OCI-LY3 (cell line): ENCODE measurements at regions not wholly inside any gene's neighbourhood (a gene's known extent, or its start where the extent isn't known, plus 50 kb on each side); places are given as distances from the start of the nearest gene placed in this dataset.

ENCODE experiments used
- H2AFZ ChIP-seq: fragments of 200-600, 300-600 bp; shearing (Covaris generic); 2 replicates; pipeline ENCODE4 v1.6.0; 2014; ENCODE audit warnings: antibody characterized with exemption, low read depth, low read length
- H3K27ac ChIP-seq: fragments of 200-600, 300-600 bp; sonication (generic); 2 replicates; pipeline ENCODE4 v1.5.1; 2014; ENCODE audit warnings: mild to moderate bottlenecking, low read length, moderate library complexity, mixed read lengths
- H3K27me3 ChIP-seq: fragments of 200-600, 300-600 bp; sonication (generic); 2 replicates; pipeline ENCODE4 v1.6.1; 2014; ENCODE audit warnings: low read depth, low read length, mixed read lengths
- H3K36me3 ChIP-seq: fragments of 200-600, 300-600 bp; sonication (generic); replicated peaks from 2 replicates; pipeline ENCODE3; 2014; ENCODE audit warnings: low read depth, low read length, mixed read lengths
- H3K4me1 ChIP-seq: fragments of 300-600, 200-600 bp; sonication (generic); 2 replicates; pipeline ENCODE4 v1.6.1; 2014; ENCODE audit warnings: low read length, mixed read lengths
- H3K4me2 ChIP-seq: fragments of 200-600, 300-600 bp; sonication (generic); 2 replicates; pipeline ENCODE4 v1.6.1; 2014; ENCODE audit warnings: low read length, mixed read lengths
- H3K4me3 ChIP-seq: fragments of 300-600, 200-600 bp; sonication (generic); 2 replicates; pipeline ENCODE4 v1.5.1; 2014; ENCODE audit warnings: antibody characterized with exemption, mild to moderate bottlenecking, low read length, moderate library complexity
- H3K79me2 ChIP-seq: fragments of 300-600, 200-600 bp; shearing (Covaris generic); 2 replicates; pipeline ENCODE4 v1.6.1; 2014; ENCODE audit warnings: mild to moderate bottlenecking, low read length, mixed read lengths
- H3K9ac ChIP-seq: fragments of 300-600, 200-600 bp; shearing (Covaris generic); 2 replicates; pipeline ENCODE4 v1.6.0; 2014; ENCODE audit warnings: mild to moderate bottlenecking, low read length, moderate library complexity
- H3K9me3 ChIP-seq: fragments of 200-600, 300-600 bp; shearing (Covaris generic); 2 replicates; pipeline ENCODE4 v1.6.1; 2014; ENCODE audit warnings: low read length, mixed read lengths; ENCODE audit not compliant: insufficient read depth
- H4K20me1 ChIP-seq: fragments of 200-600, 300-600 bp; sonication (generic); 2 replicates; pipeline ENCODE4 v1.6.1; 2016; ENCODE audit warnings: low read length, mixed read lengths; ENCODE audit not compliant: insufficient read depth
- EZH2phosphoT487 ChIP-seq: fragments of 200-600 bp; shearing (Covaris generic); IDR thresholded peaks from 2 replicates; pipeline ENCODE4 v1.6.1; 2018; ENCODE audit warnings: antibody characterized with exemption, mixed run types, low read depth
- TF ChIP-seq, protein P1 (sequence below): fragments of 200-600, 300-600 bp; sonication (generic); IDR thresholded peaks from 2 replicates; pipeline ENCODE4 v1.5.1; 2014; ENCODE audit warnings: antibody characterized with exemption, low read length, low read depth

DNA sequence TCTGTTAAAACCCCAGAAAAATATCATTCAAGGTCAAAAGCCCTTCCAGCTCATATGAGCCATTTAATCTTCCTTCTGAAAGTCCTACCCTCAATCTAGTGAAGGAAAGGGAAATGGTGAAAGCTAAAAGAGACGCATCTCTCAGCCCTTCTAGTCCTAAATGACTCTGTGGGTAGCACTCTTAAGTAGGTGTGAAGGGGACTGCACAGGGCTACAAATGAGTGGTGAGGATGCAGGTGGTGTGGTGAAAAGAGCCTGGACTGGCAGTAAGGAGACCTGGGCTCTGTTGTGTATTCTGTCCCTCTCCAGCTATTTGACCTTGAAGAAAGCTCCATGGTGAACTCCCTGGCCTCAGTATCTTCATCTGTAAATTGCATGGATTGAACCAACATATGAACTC, 671.8 kb upstream of the DIPK2B start:
- no peaks in the 10 kb centered on the region for H4K20me1 ChIP-seq
- no peak overlapping the region for H3K27ac ChIP-seq
- no peaks in the 10 kb centered on the region for H3K36me3 ChIP-seq
- H3K4me2 ChIP-seq = no peak overlapping the region
- no peak overlapping the region for H3K4me3 ChIP-seq
- H3K9ac ChIP-seq = no peak overlapping the region
- H3K4me1 ChIP-seq = no peaks in the 10 kb centered on the region
- no peaks in the 10 kb centered on the region for H3K27me3 ChIP-seq
- no peak overlapping the region for H2AFZ ChIP-seq
- no peaks in the 10 kb centered on the region for H3K79me2 ChIP-seq
- H3K9me3 ChIP-seq = no peaks in the 10 kb centered on the region
- TF ChIP-seq, protein P1, sequence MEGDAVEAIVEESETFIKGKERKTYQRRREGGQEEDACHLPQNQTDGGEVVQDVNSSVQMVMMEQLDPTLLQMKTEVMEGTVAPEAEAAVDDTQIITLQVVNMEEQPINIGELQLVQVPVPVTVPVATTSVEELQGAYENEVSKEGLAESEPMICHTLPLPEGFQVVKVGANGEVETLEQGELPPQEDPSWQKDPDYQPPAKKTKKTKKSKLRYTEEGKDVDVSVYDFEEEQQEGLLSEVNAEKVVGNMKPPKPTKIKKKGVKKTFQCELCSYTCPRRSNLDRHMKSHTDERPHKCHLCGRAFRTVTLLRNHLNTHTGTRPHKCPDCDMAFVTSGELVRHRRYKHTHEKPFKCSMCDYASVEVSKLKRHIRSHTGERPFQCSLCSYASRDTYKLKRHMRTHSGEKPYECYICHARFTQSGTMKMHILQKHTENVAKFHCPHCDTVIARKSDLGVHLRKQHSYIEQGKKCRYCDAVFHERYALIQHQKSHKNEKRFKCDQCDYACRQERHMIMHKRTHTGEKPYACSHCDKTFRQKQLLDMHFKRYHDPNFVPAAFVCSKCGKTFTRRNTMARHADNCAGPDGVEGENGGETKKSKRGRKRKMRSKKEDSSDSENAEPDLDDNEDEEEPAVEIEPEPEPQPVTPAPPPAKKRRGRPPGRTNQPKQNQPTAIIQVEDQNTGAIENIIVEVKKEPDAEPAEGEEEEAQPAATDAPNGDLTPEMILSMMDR = no peak
- TF ChIP-seq EZH2phosphoT487 = no peak

DNA sequence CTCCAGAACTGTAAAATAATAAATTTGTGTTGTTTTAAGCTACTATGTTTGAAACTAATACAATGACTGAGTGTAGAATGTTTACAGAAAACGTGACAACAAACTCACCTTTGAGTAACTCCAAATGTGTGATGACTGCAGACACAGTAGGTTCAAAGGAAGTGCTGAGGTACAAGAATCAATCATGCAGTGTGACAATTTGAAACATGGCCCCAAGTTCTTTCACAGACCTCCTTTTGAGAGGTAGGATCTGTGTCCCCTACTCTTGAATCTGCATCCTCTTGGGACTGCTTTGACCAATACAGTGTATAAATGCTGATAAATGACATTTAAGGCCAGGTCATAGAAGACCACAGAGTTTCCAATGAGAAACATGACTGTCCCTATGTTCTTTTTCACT, 667.7 kb upstream of the DIPK2B start:
- TF ChIP-seq, protein P1 = no peak
- no peak for TF ChIP-seq EZH2phosphoT487
- Histone ChIP-seq H3K79me2 (no peaks in the 10 kb centered on the region), H2AFZ (no peak overlapping the region), H3K27ac (no peak overlapping the region), H3K9ac (no peak overlapping the region), H3K36me3 (no peaks in the 10 kb centered on the region), H3K4me3 (no peak overlapping the region), H3K27me3 (no peaks in the 10 kb centered on the region), H3K4me1 (no peaks in the 10 kb centered on the region), H3K9me3 (no peaks in the 10 kb centered on the region), H3K4me2 (no peak overlapping the region), H4K20me1 (no peaks in the 10 kb centered on the region)

DNA sequence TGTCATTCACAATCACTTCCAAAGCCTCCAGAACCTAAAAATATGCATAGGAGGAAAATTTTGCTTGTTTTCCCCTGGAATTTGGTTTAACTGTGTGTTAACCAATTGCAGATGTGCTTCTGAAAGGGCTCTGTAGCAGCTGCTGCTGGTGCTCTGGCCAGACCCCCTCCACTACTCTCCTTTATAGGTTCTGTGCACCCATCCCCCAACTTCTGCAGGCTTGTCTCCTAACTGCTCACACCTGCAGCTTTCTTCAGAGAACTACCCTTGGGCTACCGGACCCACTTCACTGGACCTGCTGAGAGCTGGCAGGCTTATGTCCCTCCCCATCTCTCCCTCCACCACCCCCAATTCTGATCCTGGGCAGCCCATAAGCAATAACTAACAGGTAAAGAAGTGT, 662.1 kb upstream of the DIPK2B start:
- Histone ChIP-seq H2AFZ (no peak overlapping the region), H3K4me1 (no peaks in the 10 kb centered on the region), H3K79me2 (no peaks in the 10 kb centered on the region), H3K4me2 (no peak overlapping the region), H3K36me3 (no peaks in the 10 kb centered on the region), H3K9me3 (no peaks in the 10 kb centered on the region), H3K27me3 (no peaks in the 10 kb centered on the region), H3K4me3 (no peak overlapping the region), H4K20me1 (no peaks in the 10 kb centered on the region), H3K27ac (no peak overlapping the region), H3K9ac (no peak overlapping the region)
- no peak for TF ChIP-seq EZH2phosphoT487
- TF ChIP-seq, protein P1 = no peak

DNA sequence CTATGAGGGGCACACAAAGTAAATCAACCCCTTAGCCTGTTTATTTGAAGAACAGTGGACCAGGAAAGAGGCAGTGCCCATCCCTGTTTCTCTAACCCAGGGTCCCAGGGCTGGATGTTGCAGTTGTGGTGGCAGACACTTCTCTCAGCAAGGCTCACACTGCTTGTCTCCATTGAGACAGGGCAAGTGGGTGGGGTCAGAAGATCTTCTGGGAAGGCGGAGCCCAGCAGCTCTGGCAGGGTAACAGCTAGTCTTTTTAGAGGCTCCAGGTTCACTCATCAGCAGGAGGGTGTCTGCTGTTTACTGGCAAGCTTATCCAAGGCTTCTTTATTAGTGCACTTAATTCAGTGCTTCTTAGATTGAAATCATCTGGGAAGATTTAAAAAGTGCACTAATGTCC, 659.8 kb upstream of the DIPK2B start:
- Histone ChIP-seq H3K79me2 (no peaks in the 10 kb centered on the region), H4K20me1 (no peaks in the 10 kb centered on the region), H3K36me3 (no peaks in the 10 kb centered on the region), H2AFZ (no peak overlapping the region), H3K4me1 (no peaks in the 10 kb centered on the region), H3K9me3 (no peaks in the 10 kb centered on the region), H3K27ac (no peak overlapping the region), H3K4me3 (no peak overlapping the region), H3K27me3 (no peaks in the 10 kb centered on the region), H3K4me2 (no peak overlapping the region), H3K9ac (no peak overlapping the region)
- no peak for TF ChIP-seq EZH2phosphoT487
- TF ChIP-seq, protein P1 = no peak
